HUES64 (cell line): ENCODE measurements at regions not wholly inside any gene's neighbourhood (a gene's known extent, or its start where the extent isn't known, plus 50 kb on each side); places are given as distances from the start of the nearest gene placed in this dataset.
"Not testable (repeated sequence)": the region's sequence is repeated elsewhere in the genome, so short reads cannot be mapped to it uniquely, and the experiment has no call there.

Experiments used
- H3K27ac ChIP-seq: 2 replicates; pipeline ENCODE4 v1.7.0; 2013; ENCODE audit warnings: low read depth, low read length, inconsistent platforms
- H3K27me3 ChIP-seq: 2 replicates; pipeline ENCODE4 v1.6.1; 2013; ENCODE audit warnings: mild to moderate bottlenecking, low read length; ENCODE audit not compliant: insufficient read depth
- H3K36me3 ChIP-seq: 2 replicates; pipeline ENCODE4 v1.6.1; 2013; ENCODE audit warnings: mild to moderate bottlenecking, low read length; ENCODE audit not compliant: insufficient read depth
- H3K4me1 ChIP-seq: 2 replicates; pipeline ENCODE4 v1.6.1; 2013; ENCODE audit warnings: mild to moderate bottlenecking, low read length, moderate library complexity; ENCODE audit not compliant: insufficient read depth
- H3K4me3 ChIP-seq: 2 replicates; pipeline ENCODE4 v1.5.1; 2013; ENCODE audit warnings: mild to moderate bottlenecking, low read length, moderate library complexity
- H3K9ac ChIP-seq: 2 replicates; pipeline ENCODE4 v1.6.1; 2013; ENCODE audit warnings: mild to moderate bottlenecking, low read depth, low read length
- H3K9me3 ChIP-seq: 2 replicates; pipeline ENCODE4 v1.6.1; 2013; ENCODE audit warnings: low read depth, low read length; ENCODE audit not compliant: insufficient read depth
- WGBS: fragments of 150-250, 120-280 bp; methylation state at CpG from one replicate; pipeline ENCODE4 v1.1.7; 2013; ENCODE audit warnings: missing lambda C conversion rate; 5-methylcytosine and 5-hydroxymethylcytosine counted together

- no peak overlapping the region for H3K27ac ChIP-seq
- no peaks in the 10 kb centered on the region for H3K36me3 ChIP-seq
- no peaks in the 10 kb centered on the region for H3K27me3 ChIP-seq
- H3K4me3 ChIP-seq: no peak overlapping the region
- no peak overlapping the region for H3K9ac ChIP-seq
- H3K9me3 ChIP-seq: no peaks in the 10 kb centered on the region
- 100% methylated on average over 1 of the region's 1 CpG for WGBS
- no peaks in the 10 kb centered on the region for H3K4me1 ChIP-seq
Observed at GRCh38 chr4:66028668-66029067, 358.4 kb upstream of the EPHA5 start.

- Histone ChIP-seq H3K4me3 (no peak overlapping the region), H3K27me3 (no peaks in the 10 kb centered on the region), H3K36me3 (no peaks in the 10 kb centered on the region), H3K27ac (no peak overlapping the region), H3K4me1 (no peaks in the 10 kb centered on the region), H3K9me3 (no peaks in the 10 kb centered on the region), H3K9ac (no peak overlapping the region)
- WGBS: 93% methylated on average over 1 of the region's 1 CpG
Observed at GRCh38 chr4:66023061-66023460, 352.8 kb upstream of the EPHA5 start.

GRCh38 chr4:66017671-66018070 lies 347.4 kb upstream of the EPHA5 start:
- H3K27ac ChIP-seq: no peak overlapping the region
- WGBS: 97% methylated on average over 3 of the region's 3 CpGs
- H3K4me1 ChIP-seq: peaks cover 13% of the 10 kb centered on the region
- H3K4me3 ChIP-seq: no peak overlapping the region
- H3K9ac ChIP-seq: no peak overlapping the region
- no peaks in the 10 kb centered on the region for H3K27me3 ChIP-seq
- H3K9me3 ChIP-seq: peaks cover 5% of the 10 kb centered on the region
- no peaks in the 10 kb centered on the region for H3K36me3 ChIP-seq

- H3K27ac ChIP-seq: no peak overlapping the region
- no peak overlapping the region for H3K9ac ChIP-seq
- 96% methylated on average over 1 of the region's 1 CpG for WGBS
- no peaks in the 10 kb centered on the region for H3K27me3 ChIP-seq
- peaks cover 14% of the 10 kb centered on the region for H3K9me3 ChIP-seq
- H3K36me3 ChIP-seq: no peaks in the 10 kb centered on the region
- H3K4me3 ChIP-seq: no peak overlapping the region
- peaks cover 13% of the 10 kb centered on the region for H3K4me1 ChIP-seq
Observed at GRCh38 chr4:66016240-66016639, 346.0 kb upstream of the EPHA5 start.

- Histone ChIP-seq H3K36me3 (no peaks in the 10 kb centered on the region), H3K9me3 (peaks cover 16% of the 10 kb centered on the region), H3K27ac (peak overlapping the region; percentile 21; the same call in 1 of the 2 replicates), H3K4me3 (no peak overlapping the region), H3K9ac (no peak overlapping the region), H3K4me1 (peaks cover 13% of the 10 kb centered on the region), H3K27me3 (no peaks in the 10 kb centered on the region)
- 43% methylated on average over 3 of the region's 3 CpGs for WGBS
Observed at GRCh38 chr4:66014146-66014765, 344.0 kb upstream of the EPHA5 start.

- Histone ChIP-seq H3K9ac (no peak overlapping the region), H3K27me3 (no peaks in the 10 kb centered on the region), H3K4me1 (peaks cover 9% of the 10 kb centered on the region; the same call in 1 of the 2 replicates), H3K36me3 (no peaks in the 10 kb centered on the region), H3K4me3 (0 out of 2 replicates have a peak overlapping the region, but pooled peaks have one; percentile 50), H3K9me3 (no peaks in the 10 kb centered on the region), H3K27ac (no peak overlapping the region)
- no CpG with 5 or more reads among the region's 1 CpG for WGBS
Observed at GRCh38 chr4:66000510-66001117, 330.3 kb upstream of the EPHA5 start.

- Histone ChIP-seq H3K9me3 (no peaks in the 10 kb centered on the region), H3K4me3 (peak overlapping the region; percentile 50), H3K27ac (no peak overlapping the region), H3K36me3 (no peaks in the 10 kb centered on the region), H3K27me3 (no peaks in the 10 kb centered on the region), H3K4me1 (peaks cover 9% of the 10 kb centered on the region; the same call in 1 of the 2 replicates), H3K9ac (peak overlapping the region; percentile 87)
- WGBS: no CpG with 5 or more reads among the region's 1 CpG
Observed at GRCh38 chr4:65999518-65999871, 329.2 kb upstream of the EPHA5 start.

GRCh38 chr4:65998807-65999517 lies 328.7 kb upstream of the EPHA5 start:
- H3K9me3 ChIP-seq, H3K4me1 ChIP-seq, H3K36me3 ChIP-seq, H3K27ac ChIP-seq, H3K27me3 ChIP-seq: not testable (repeated sequence)
- WGBS: 72% methylated on average over 27 of the region's 29 CpGs
- Histone ChIP-seq H3K4me3 (peak overlapping the region; percentile 50), H3K9ac (peak overlapping the region; percentile 87)

GRCh38 chr4:65983061-65983460 lies 312.8 kb upstream of the EPHA5 start:
- WGBS: 66% methylated on average over 2 of the region's 2 CpGs
- Histone ChIP-seq H3K4me3 (no peak overlapping the region), H3K36me3 (no peaks in the 10 kb centered on the region), H3K27ac (no peak overlapping the region), H3K9me3 (no peaks in the 10 kb centered on the region), H3K4me1 (no peaks in the 10 kb centered on the region), H3K9ac (no peak overlapping the region), H3K27me3 (no peaks in the 10 kb centered on the region)

- WGBS: 96% methylated on average over 2 of the region's 2 CpGs
- no peaks in the 10 kb centered on the region for H3K4me1 ChIP-seq
- H3K36me3 ChIP-seq: no peaks in the 10 kb centered on the region
- H3K9me3 ChIP-seq: peaks cover 10% of the 10 kb centered on the region; the same call in 1 of the 2 replicates
- no peak overlapping the region for H3K9ac ChIP-seq
- H3K4me3 ChIP-seq: no peak overlapping the region
- H3K27ac ChIP-seq: no peak overlapping the region
- H3K27me3 ChIP-seq: no peaks in the 10 kb centered on the region
Observed at GRCh38 chr4:65976287-65976686, 306.0 kb upstream of the EPHA5 start.

GRCh38 chr4:65973186-65973585 lies 302.9 kb upstream of the EPHA5 start:
- 94% methylated on average over 8 of the region's 9 CpGs for WGBS
- no peaks in the 10 kb centered on the region for H3K36me3 ChIP-seq
- H3K4me1 ChIP-seq: no peaks in the 10 kb centered on the region
- H3K9ac ChIP-seq: no peak overlapping the region
- no peak overlapping the region for H3K4me3 ChIP-seq
- H3K27me3 ChIP-seq: no peaks in the 10 kb centered on the region
- H3K27ac ChIP-seq: no peak overlapping the region
- peaks cover 10% of the 10 kb centered on the region; the same call in 1 of the 2 replicates for H3K9me3 ChIP-seq
